ENCODE measurements at regions not wholly inside any gene's neighbourhood (a gene's known extent, or its start where the extent isn't known, plus 50 kb on each side); places are given as distances from the start of the nearest gene placed in this dataset.

GRCh38 chr2:189231719-189232323 lies 52.3 kb upstream of the COL5A2 start:
- TF ChIP-seq POLR2AphosphoS5 (IDR thresholded peaks at IDR 0.05; ENCODE audit: low read depth, low read length), result no peak
- no peak for TF ChIP-seq TCF7L2 (IDR thresholded peaks at IDR 0.05; ENCODE audit: low read depth, low read length)
- no peak for TF ChIP-seq REST (IDR thresholded peaks at IDR 0.05; ENCODE audit: insufficient read depth in 1 of 2, low read depth in 2 of 2, low read length in 1 of 2)
- no peak for TF ChIP-seq CTCF (IDR thresholded peaks at IDR 0.05)
- TF ChIP-seq SIN3A (IDR thresholded peaks at IDR 0.05; ENCODE audit: borderline replicate concordance, insufficient read depth, low read depth, low read length), result no peak
- Histone ChIP-seq H3K9me3 (ENCODE audit: control insufficient read depth, insufficient read depth, low read depth, low read length) (no peaks in the 10 kb centered on the region; the same call in 1 of the 2 replicates), H3K36me3 (ENCODE audit: control insufficient read depth, insufficient read depth, low read length) (no peaks in the 10 kb centered on the region; the same call in 1 of the 2 replicates), H3K27me3 (ENCODE audit: control insufficient read depth, insufficient read depth, low read length) (no peaks in the 10 kb centered on the region), H3K4me3 (ENCODE audit: low read depth in 2 of 2, low read length in 2 of 2) (no peak overlapping the region), H3K27ac (ENCODE audit: low read length) (peak overlapping the region; percentile 49; the same call in 1 of the 2 replicates), H3K4me1 (ENCODE audit: control insufficient read depth, insufficient read depth, low read length) (no peaks in the 10 kb centered on the region)
- intact Hi-C loops (cut with micrococcal nuclease; ENCODE audit: unreplicated experiment) (no loop called here), in situ Hi-C loops (cut with HindIII; ENCODE audit: low pct_unique_long_range_greater_than_20kb, low sequenced_read_pairs) (no loop called here)
- no TSS peak for BruUV-seq (replicated peaks)
- DNase-seq (ENCODE audit: low read depth, low spot score) (no peak), ATAC-seq (no peak)
- POLR2A ChIA-PET, result no interaction called here
- CTCF ChIA-PET, result no interaction called here

- BruUV-seq (replicated peaks), result no TSS peak
- H3K36me3 ChIP-seq (ENCODE audit: control insufficient read depth, insufficient read depth, low read length), result no peaks in the 10 kb centered on the region; the same call in 1 of the 2 replicates
- no peak for ATAC-seq
- no peak overlapping the region; the same call in 1 of the 2 replicates for H3K27ac ChIP-seq (ENCODE audit: low read length)
- H3K4me1 ChIP-seq (ENCODE audit: control insufficient read depth, insufficient read depth, low read length), result no peaks in the 10 kb centered on the region
- no peaks in the 10 kb centered on the region for H3K9me3 ChIP-seq (ENCODE audit: control insufficient read depth, insufficient read depth, low read depth, low read length)
- H3K4me3 ChIP-seq (ENCODE audit: low read depth in 2 of 2, low read length in 2 of 2), result no peak overlapping the region
- H3K27me3 ChIP-seq (ENCODE audit: control insufficient read depth, insufficient read depth, low read length), result no peaks in the 10 kb centered on the region
- ChIA-PET POLR2A (no interaction called here), CTCF (interaction anchor here (0.6 kb wide), 1 partner anchor 118 kb away, joined by 8 read pairs; no protein-coding TSS in a partner anchor)
- TF ChIP-seq CTCF (IDR thresholded peaks at IDR 0.05) (no peak), REST (IDR thresholded peaks at IDR 0.05; ENCODE audit: insufficient read depth in 1 of 2, low read depth in 2 of 2, low read length in 1 of 2) (no peak), TCF7L2 (IDR thresholded peaks at IDR 0.05; ENCODE audit: low read depth, low read length) (no peak), SIN3A (IDR thresholded peaks at IDR 0.05; ENCODE audit: borderline replicate concordance, insufficient read depth, low read depth, low read length) (no peak), POLR2AphosphoS5 (IDR thresholded peaks at IDR 0.05; ENCODE audit: low read depth, low read length) (no peak)
- in situ Hi-C loops (cut with HindIII; ENCODE audit: low pct_unique_long_range_greater_than_20kb, low sequenced_read_pairs), result no loop called here
- no peak for DNase-seq (ENCODE audit: low read depth, low spot score)
- intact Hi-C loops (cut with micrococcal nuclease; ENCODE audit: unreplicated experiment), result no loop called here
Observed at GRCh38 chr2:189232759-189233406, 53.3 kb upstream of the COL5A2 start.

Measured in Panc1 (cell line).